GM18873 (cell line): ENCODE measurements at regions not wholly inside any gene's neighbourhood (a gene's known extent, or its start where the extent isn't known, plus 50 kb on each side); places are given as distances from the start of the nearest gene placed in this dataset.

Source experiments
- ATAC-seq: cut with Tn5 transposase; IDR thresholded peaks from one replicate; pipeline ENCODE4 v1.9.1; 2021; ENCODE audit warnings: mild to moderate bottlenecking, moderate library complexity, moderate number of reproducible peaks; ENCODE audit not compliant: unreplicated experiment, low FRiP score

DNA sequence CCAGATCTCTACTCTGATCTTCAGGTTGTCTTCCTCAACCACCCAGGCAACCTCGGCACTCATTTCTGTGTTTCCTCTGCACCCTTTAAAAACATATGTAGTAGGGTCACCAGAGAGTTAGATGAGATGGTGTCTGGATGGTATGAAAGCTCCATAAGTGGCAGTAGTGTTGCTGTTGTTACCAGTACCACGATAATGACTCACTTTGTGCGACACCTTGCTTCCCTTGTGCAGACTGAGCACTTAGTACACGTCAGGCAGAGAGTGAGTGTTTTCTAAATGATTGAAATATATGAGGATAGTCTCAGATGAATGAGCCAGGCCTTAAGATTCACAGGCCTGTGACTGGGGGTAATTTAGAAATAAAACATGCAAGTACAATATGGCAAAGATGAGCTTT lies 188.7 kb downstream of the MAF start:
- ATAC-seq: no peak

- ATAC-seq: no peak
Measured at GRCh38 chr16:79411357-79411756, 189.2 kb downstream of the MAF start.

DNA sequence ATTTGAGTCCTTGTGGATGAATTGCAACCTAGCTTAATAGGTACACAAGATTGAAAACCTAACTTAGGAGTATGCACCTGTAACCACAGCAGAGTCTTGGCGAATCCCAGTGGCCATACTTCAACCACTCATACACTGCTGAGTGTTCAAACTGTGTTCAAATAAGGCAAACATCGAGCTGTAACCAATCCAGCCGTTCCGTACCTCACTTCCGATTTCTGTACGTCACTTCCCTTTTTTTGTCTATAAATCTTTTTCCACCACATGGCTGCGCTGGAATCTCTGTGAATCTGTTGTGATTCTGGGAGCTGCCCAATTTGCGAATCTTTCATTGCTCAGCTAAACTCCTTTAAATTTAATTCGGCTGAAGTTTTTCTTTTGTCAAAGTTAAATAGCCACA lies 190.6 kb downstream of the MAF start:
- ATAC-seq: no peak

GRCh38 chr16:79408355-79408754 lies 192.2 kb downstream of the MAF start:
- ATAC-seq: no peak

DNA sequence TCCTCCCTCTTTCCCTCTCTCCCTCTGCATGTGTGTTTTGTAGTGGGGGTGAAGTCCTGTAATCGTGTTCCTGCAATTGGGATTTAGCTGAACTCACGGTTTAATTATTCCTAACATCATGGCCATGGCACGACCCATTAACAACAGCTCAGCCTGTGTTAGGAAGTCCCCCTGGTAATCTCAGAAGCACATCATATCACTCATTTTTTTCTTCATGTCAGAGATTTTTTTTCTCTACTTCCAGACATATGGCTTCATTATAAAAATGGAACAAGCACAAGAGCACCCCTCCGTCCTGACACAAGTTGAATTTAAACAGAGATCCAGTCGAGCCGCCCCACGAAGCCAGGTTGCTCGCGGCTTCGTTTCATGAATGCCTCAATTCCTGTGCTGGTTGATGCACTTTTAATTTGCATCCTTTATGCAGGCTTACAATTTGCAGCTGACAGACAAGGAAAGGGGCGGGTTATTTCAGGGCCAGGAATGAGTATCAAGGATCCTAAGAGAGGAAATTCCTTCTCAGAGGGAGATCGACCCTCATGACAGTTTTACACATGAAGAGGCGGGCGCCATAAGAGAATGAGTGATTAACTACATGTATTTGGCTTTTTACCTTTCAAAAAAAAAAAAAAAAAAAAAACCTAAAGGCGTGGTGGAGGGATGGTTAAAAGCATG lies 192.9 kb downstream of the MAF start:
- no peak for ATAC-seq

- no peak for ATAC-seq
Measured at GRCh38 chr16:79407005-79407404, 193.5 kb downstream of the MAF start.

- ATAC-seq: no peak
Measured at GRCh38 chr16:79404571-79404970, 196.0 kb downstream of the MAF start.

- ATAC-seq: no peak
Measured at GRCh38 chr16:79403534-79403933, 197.0 kb downstream of the MAF start.

DNA sequence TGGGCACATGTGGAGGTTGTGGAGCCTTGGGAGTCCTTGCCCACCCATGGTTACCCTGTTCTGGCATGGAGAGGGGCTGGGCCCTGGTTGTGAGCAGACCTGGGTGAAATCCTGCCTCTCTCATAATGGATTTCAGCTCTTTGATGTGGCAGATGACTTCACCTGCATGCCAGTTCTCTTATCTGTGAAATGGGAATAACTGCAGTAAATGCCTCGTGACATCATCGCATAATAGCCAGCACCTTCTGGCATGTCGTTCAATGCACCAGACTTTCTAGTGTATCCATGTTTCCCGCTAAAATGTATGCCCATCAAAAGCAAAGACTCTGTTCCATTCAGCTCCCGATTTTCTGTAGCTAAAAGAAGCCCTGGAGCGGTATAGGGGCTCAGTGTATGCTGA lies 197.6 kb downstream of the MAF start:
- ATAC-seq: no peak

DNA sequence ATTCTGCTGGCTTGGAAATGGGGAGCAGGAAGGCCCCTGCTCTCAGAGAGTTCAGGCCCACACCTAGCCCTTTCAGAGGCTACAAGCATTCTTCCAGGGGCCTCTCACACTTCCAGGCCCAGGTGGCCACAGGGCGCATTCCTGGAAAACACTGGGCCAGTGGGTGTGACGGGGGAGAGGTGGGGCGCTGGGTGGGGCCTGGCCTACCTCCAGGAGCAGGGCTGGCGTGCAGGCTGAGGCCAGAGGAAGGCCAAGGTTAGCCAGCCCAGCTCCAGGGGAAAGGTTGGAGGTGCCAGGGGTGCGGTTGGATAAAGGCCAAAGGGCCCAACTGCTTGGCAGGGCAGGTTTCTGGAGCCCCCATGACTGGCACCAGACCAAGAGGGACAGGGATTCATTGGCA lies 198.2 kb downstream of the MAF start:
- ATAC-seq: no peak

GRCh38 chr16:79401782-79402181 lies 198.8 kb downstream of the MAF start:
- no peak for ATAC-seq

- no peak for ATAC-seq
Measured at GRCh38 chr16:79401157-79401556, 199.4 kb downstream of the MAF start.

DNA sequence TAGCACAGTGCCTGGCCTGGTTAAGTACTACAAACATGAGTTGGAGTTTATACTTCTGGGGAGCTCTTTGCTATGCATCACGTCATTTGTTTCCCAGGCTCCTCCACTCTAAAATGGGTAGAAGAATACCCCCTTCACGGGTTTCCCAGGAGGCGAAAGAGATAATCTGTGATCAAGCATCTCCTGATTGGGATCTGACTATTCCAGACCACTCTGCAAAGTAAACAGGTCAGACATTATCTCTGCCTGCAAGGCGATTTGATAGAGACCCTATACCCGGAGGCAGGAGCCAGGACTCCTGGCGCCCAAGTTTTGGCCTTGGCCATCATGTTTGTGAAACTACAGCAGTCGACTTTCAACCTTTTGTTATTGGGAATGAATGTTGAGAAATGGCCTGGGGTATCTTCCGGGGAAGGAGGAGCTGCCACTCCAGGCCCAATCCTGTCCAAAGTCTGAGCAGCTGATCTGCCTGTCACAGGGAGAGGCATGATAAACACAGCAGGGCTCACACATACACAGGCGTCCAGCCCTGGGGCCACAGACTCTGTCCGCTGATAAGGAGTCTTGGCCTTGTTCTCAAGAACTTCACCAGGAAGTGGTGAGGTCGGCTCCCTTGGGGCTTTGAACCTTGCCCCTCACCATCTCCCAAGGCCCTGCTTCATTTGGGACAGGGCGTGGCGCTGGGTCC lies 199.9 kb downstream of the MAF start:
- ATAC-seq: no peak

DNA sequence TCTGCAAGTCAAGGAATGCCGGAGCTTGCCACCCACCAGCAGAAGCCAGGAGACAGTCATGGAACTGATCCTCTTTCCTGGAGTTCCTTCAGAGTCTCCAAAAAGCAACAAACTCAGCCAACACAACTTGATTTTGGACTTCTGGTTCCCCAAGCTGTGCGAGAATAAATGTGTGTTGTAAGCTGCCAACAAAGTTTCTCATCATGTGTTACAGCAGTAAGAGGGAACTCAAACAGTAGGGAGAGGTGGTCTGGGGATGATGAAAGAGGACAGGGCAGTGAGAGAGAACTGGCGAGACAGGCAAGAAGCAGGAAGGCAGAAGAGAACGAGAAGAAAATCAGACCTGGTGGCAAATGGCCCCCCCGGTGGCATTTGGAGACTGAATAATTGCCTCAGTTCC lies 204.9 kb downstream of the MAF start:
- ATAC-seq: no peak

DNA sequence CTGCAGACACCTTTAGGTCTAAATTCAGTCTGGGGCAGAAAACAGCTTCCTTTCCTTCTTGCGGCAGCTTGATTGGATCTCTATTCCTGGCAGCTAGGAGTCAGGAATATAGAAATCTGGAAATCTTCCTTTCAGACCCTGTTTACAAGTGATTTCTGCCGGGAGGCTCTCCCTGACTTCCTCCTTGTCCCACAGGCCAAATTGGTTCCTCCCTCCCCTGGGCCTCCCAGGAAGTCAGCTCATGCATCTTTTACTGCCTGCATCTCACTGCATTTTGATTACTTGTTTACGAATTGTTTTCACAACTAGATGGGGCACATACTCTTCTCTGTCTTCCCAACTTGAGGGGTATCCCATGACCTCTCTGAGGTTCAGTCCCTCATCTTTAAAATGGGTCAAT lies 206.3 kb downstream of the MAF start:
- ATAC-seq: no peak

DNA sequence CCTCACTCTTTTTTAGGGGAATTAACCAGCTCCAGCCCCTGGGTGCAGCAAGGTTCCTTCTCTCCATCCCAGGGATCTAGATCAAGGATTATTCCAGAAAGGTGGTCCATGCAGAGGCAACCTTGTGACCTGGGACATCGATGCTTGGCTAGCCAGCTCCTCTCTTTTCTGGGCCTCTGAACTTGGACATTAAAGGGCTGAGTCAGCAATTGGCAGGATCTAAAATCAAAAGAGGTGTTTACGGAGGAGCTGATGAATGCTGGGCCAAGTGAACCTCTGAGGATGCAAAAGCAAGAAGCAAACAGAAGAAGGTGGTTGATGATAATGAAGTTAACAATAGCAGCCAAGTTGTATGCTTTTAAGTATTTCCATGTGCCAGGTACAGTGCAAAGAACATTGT lies 207.0 kb downstream of the MAF start:
- ATAC-seq: no peak

- no peak for ATAC-seq
Measured at GRCh38 chr16:79393127-79393526, 207.4 kb downstream of the MAF start.

- no peak for ATAC-seq
Measured at GRCh38 chr16:79392081-79392480, 208.5 kb downstream of the MAF start.

GRCh38 chr16:79391395-79391794 lies 209.1 kb downstream of the MAF start:
- ATAC-seq: no peak

DNA sequence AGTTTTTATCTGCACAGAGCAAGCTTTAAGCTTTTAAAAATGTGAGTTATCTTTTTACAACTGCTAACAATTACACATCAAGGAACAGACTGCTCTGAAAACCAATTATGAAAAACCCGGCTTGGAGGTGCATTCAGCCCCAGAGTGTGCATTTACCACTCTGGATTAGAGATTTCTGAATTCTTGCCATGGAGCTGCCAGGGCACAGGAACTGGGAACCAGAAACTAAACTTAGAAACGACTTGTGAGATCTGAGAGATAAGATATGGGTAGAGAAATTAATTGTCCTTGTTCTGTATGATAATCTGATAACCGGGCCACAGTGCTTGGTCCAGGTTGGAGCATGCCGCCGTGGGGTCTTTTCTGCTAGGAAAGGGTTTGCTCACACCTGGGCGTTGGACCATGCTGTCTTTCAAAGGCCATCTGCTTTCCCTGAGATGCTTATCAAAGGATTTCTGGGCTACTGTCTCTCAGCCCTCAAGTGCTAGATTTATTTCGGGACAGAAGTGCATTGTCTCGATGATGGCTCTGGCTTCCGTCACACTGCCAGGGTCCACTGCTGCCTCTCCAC lies 210.0 kb downstream of the MAF start:
- ATAC-seq: no peak

DNA sequence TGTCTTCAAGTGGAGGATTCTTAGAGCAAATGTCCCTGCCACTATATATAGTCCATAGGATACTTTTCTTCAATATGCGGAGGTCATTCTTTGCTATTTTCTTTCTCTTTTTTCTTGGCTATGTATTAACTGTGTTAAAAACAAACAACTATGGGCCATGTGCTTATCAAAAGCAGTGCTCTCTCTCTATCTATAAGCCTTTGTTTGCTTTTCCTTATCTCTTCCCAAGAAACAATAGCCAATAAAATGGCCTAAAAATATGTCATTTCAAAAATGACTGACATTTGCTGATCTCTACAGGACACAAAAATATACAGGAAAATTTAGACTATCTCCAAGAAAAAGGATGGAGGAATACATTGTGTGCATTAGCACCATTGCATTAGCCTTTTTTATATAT lies 212.1 kb downstream of the MAF start:
- ATAC-seq: no peak

GRCh38 chr16:79386299-79386698 lies 214.2 kb downstream of the MAF start:
- ATAC-seq: no peak
